K562 (cell line): ENCODE measurements at regions not wholly inside any gene's neighbourhood (a gene's known extent, or its start where the extent isn't known, plus 50 kb on each side); places are given as distances from the start of the nearest gene placed in this dataset.

Experiments
- ATAC-seq: fragments of 200-7000 bp; cut with Tn5 transposase; 3 replicates; pipeline ENCODE4 v1.9.1; 2020; ENCODE audit warnings: moderate library complexity
- BruUV-seq: library from RNA; stranded (reverse); fragments of 400-500 nt; replicated peaks from 2 replicates; lab custom pipeline; 2021; lab: Mats Ljungman, UMichigan
- CTCF ChIA-PET: fragments of 300-600 bp; formaldehyde crosslinking; extraction: SDS; loops from one replicate; lab custom pipeline; 2021; ENCODE audit warnings: low intra/inter-chr PET ratio; lab: Yijun Ruan, JAX
- POLR2A ChIA-PET: fragments of 300-600, 350-650 bp; sonication (Branson Sonifier 250); formaldehyde crosslinking; extraction: SDS; loops from one replicate; lab custom pipeline; 2021; ENCODE audit warnings: antibody characterized with exemption, inconsistent platforms; lab: Yijun Ruan, JAX
- DNase-seq, 4 experiments: peaks; one replicate each; pipeline versions ENCODE4 v3.0.0 to v3.0.0-alpha.2; 2011 to 2018; ENCODE audit warnings: low spot score in 3 of 4, mixed read lengths in 3 of 4; ENCODE audit errors: extremely low read depth in 1 of 4
- FAIRE-seq: peaks from 2 replicates; lab custom pipeline; 2011; peaks lifted over from hg19 to GRCh38; lab: Jason Lieb, UNC
- H2AFZ ChIP-seq: 2 replicates; pipeline ENCODE4 v1.6.0; 2011; ENCODE audit warnings: low read depth, low read length, control low read depth, inconsistent platforms
- H3K27ac ChIP-seq: fragments of 200-600 bp; 3 replicates; pipeline ENCODE4 v1.8.0; 2011; ENCODE audit warnings: low read depth, mild to moderate bottlenecking, control low read depth, inconsistent platforms, low read length, moderate library complexity, mixed read lengths; ENCODE audit errors: extremely low read depth
- H3K27me3 ChIP-seq, 2 experiments: fragments of 300-600 bp in 1 of 2; 2 replicates in 1 of 2; 3 replicates in 1 of 2; pipeline versions ENCODE4 v1.6.0 to v1.8.0; 2011; ENCODE audit warnings: inconsistent platforms in 2 of 2, low read length in 2 of 2, mild to moderate bottlenecking in 1 of 2, mixed read lengths in 1 of 2, moderate library complexity in 1 of 2; ENCODE audit not compliant: control insufficient read depth in 2 of 2, insufficient read depth in 2 of 2
- H3K36me3 ChIP-seq: fragments of 300-600 bp; 3 replicates; pipeline ENCODE4 v1.8.0; 2011; ENCODE audit warnings: mild to moderate bottlenecking, low read length, inconsistent platforms; ENCODE audit not compliant: control insufficient read depth, insufficient read depth
- H3K4me1 ChIP-seq, 2 experiments: fragments of 200-600 bp in 1 of 2; replicated peaks in 1 of 2; 2 replicates in 1 of 2; 3 replicates in 1 of 2; pipeline versions ENCODE4 v1.5.1 to v1.8.0; 2011; ENCODE audit warnings: inconsistent platforms in 2 of 2, low read length in 2 of 2, mild to moderate bottlenecking in 1 of 2, mixed read lengths in 1 of 2, moderate library complexity in 1 of 2; ENCODE audit not compliant: control insufficient read depth in 2 of 2, insufficient read depth in 2 of 2
- H3K4me2 ChIP-seq: 2 replicates; pipeline ENCODE4 v1.6.1; 2011; ENCODE audit warnings: low read length, control low read depth, inconsistent platforms, mixed read lengths; ENCODE audit not compliant: insufficient read depth
- H3K4me3 ChIP-seq: fragments of 200-600 bp; sonication (generic), shearing (Covaris generic); 2 replicates; pipeline ENCODE4 v1.5.1; 2016; ENCODE audit warnings: control low read depth, inconsistent platforms
- H3K79me2 ChIP-seq: fragments of 200-600 bp; 3 replicates; pipeline ENCODE4 v1.8.0; 2011; ENCODE audit warnings: low read length, inconsistent platforms; ENCODE audit not compliant: control insufficient read depth, insufficient read depth
- H3K9ac ChIP-seq, 2 experiments: 2 replicates each; pipeline versions ENCODE4 v1.6.0 to v1.6.1; 2011; ENCODE audit warnings: low read depth in 2 of 2, low read length in 2 of 2, control low read depth in 1 of 2, inconsistent platforms in 1 of 2, mild to moderate bottlenecking in 1 of 2, mixed read lengths in 1 of 2; ENCODE audit not compliant: insufficient read depth in 1 of 2
- H3K9me1 ChIP-seq: one replicate; pipeline ENCODE4 v1.6.0; 2011; ENCODE audit warnings: inconsistent platforms, mild to moderate bottlenecking, low read length, moderate library complexity; ENCODE audit not compliant: control insufficient read depth, insufficient read depth
- H3K9me3 ChIP-seq: replicated peaks from 2 replicates; pipeline ENCODE4 v1.5.1; 2011; ENCODE audit warnings: low read depth, low read length, inconsistent platforms; ENCODE audit not compliant: control insufficient read depth, insufficient read depth
- H4K20me1 ChIP-seq: replicated peaks from 2 replicates; pipeline ENCODE4 v1.6.1; 2011; ENCODE audit warnings: low read length, inconsistent platforms, mixed read lengths; ENCODE audit not compliant: control insufficient read depth, insufficient read depth
- ATF1 ChIP-seq, 2 experiments: fragments of 450-650 bp in 1 of 2; IDR thresholded peaks; 2 replicates each; pipeline ENCODE4 v1.6.1; 2016; ENCODE audit warnings: missing compliant biosample characterization in 1 of 2, missing genetic modification characterization in 1 of 2
- CBX5 ChIP-seq: IDR thresholded peaks from 2 replicates; pipeline ENCODE4 v1.6.1; 2014; ENCODE audit warnings: low read depth, borderline replicate concordance
- FIP1L1 ChIP-seq: fragments of 200-400 bp; formaldehyde crosslinking; IDR thresholded peaks from 2 replicates; pipeline ENCODE4 v1.6.1; 2018; ENCODE audit warnings: mild to moderate bottlenecking, low read depth, low read length; ENCODE audit not compliant: poor library complexity, severe bottlenecking
- GTF3C2 ChIP-seq: IDR thresholded peaks from 3 replicates; pipeline ENCODE4 v1.6.1; 2011; ENCODE audit warnings: borderline replicate concordance, mild to moderate bottlenecking, moderate library complexity; ENCODE audit not compliant: insufficient read length; ENCODE audit errors: extremely low read depth
- HNRNPK ChIP-seq: fragments of 200-400 bp; formaldehyde crosslinking; IDR thresholded peaks from one replicate; pipeline ENCODE4 v1.6.1; 2018; ENCODE audit warnings: mild to moderate bottlenecking, low read depth, low read length; ENCODE audit not compliant: poor library complexity, severe bottlenecking
- RBM25 ChIP-seq: fragments of 200-400 bp; formaldehyde crosslinking; IDR thresholded peaks from 2 replicates; pipeline ENCODE4 v1.6.1; 2018; ENCODE audit warnings: low read length, low read depth, moderate library complexity; ENCODE audit not compliant: severe bottlenecking
- RREB1 ChIP-seq: fragments of 250-450 bp; sonication (Bioruptor Pico); IDR thresholded peaks from 2 replicates; pipeline ENCODE4 v1.4.0; 2020
- SMAD4 ChIP-seq: fragments of 250-450 bp; sonication (Bioruptor Pico); conservative IDR thresholded peaks from 2 replicates; pipeline ENCODE4 v1.8.0; 2021; ENCODE audit warnings: inconsistent platforms, mild to moderate bottlenecking, moderate library complexity
- TAF15 ChIP-seq: fragments of 200-400 bp; formaldehyde crosslinking; IDR thresholded peaks from 2 replicates; pipeline ENCODE4 v1.6.1; 2017; ENCODE audit warnings: mild to moderate bottlenecking, low read depth, low read length, moderate library complexity
- THAP7 ChIP-seq: fragments of 250-450 bp; sonication (Bioruptor Pico); IDR thresholded peaks from 2 replicates; pipeline ENCODE4 v1.5.0; 2021
- ZBTB2 ChIP-seq: fragments of 450-650 bp; IDR thresholded peaks from 2 replicates; pipeline ENCODE4 v1.6.1; 2016; ENCODE audit warnings: antibody characterized with exemption
- ZNF551 ChIP-seq: fragments of 250-450 bp; sonication (Bioruptor Pico); IDR thresholded peaks from 2 replicates; pipeline ENCODE4 v1.5.0; 2021; ENCODE audit warnings: mild to moderate bottlenecking, moderate library complexity
- WGBS: fragments of 100-300 bp; shearing (Covaris generic); methylation state at CpG from one replicate; pipeline ENCODE4 v1.1.6; 2016; ENCODE audit warnings: low coverage, mixed read lengths; ENCODE audit not compliant: insufficient coverage; ENCODE audit errors: missing lambda C conversion rate; 5-methylcytosine and 5-hydroxymethylcytosine counted together
- in situ Hi-C: fragments of 300-500 bp; cut with MboI; formaldehyde crosslinking; loops from 4 replicates; pipeline ENCODE4 v1.15.0; 2018; ENCODE audit warnings: inconsistent platforms, mixed read lengths
- intact Hi-C: fragments of 100-400 bp; cut with micrococcal nuclease; formaldehyde crosslinking; loops from 2 replicates; pipeline ENCODE4 v1.14.2; 2022

- DNase-seq, result no peak
- Histone ChIP-seq H3K4me2 (no peak overlapping the region), H2AFZ (no peak overlapping the region), H3K4me3 (no peak overlapping the region), H3K79me2 (no peaks in the 10 kb centered on the region), H3K27me3 (no peaks in the 10 kb centered on the region), H3K9me1 (no peaks in the 10 kb centered on the region), H3K9ac (no peak overlapping the region), H3K9me3 (no peaks in the 10 kb centered on the region), H4K20me1 (no peaks in the 10 kb centered on the region), H3K4me1 (no peaks in the 10 kb centered on the region), H3K27ac (no peak overlapping the region), H3K36me3 (no peaks in the 10 kb centered on the region)
- no peak for FAIRE-seq
- BruUV-seq, result no TSS peak
- CTCF ChIA-PET, result no interaction called here
- 7% methylated on average over 1 of the region's 1 CpG for WGBS
- POLR2A ChIA-PET, result no interaction called here
- intact Hi-C loops, result no loop called here
- ATAC-seq, result no peak
- in situ Hi-C loops, result no loop called here
- TF ChIP-seq FIP1L1, result no peak
- no peak for TF ChIP-seq TAF15
- no peak for TF ChIP-seq ATF1 (CRISPR knock-in tag; IDR thresholded peaks at IDR 0.05)
- TF ChIP-seq ATF1 (tag; IDR thresholded peaks at IDR 0.05), result no peak
- no peak for TF ChIP-seq THAP7 (CRISPR knock-in tag)
- no peak for TF ChIP-seq SMAD4 (CRISPR knock-in tag)
- no peak for TF ChIP-seq GTF3C2
- TF ChIP-seq RREB1 (CRISPR knock-in tag), result no peak
- TF ChIP-seq HNRNPK, result no peak
- no peak for TF ChIP-seq RBM25
- no peak for TF ChIP-seq ZNF551 (CRISPR knock-in tag)
- TF ChIP-seq ZBTB2, result no peak
- no peak for TF ChIP-seq CBX5
These were observed 422.1 kb upstream of the PIK3R1 start for GRCh38 chr5:67793418-67793817.
